Stimulated activated CD4-positive, alpha-beta T cell treated with anti-CD3 and anti-CD28 coated beads, Interleukin-1b, Interleukin-23, amount 100 ng/mL, for 4 hours (primary cell): ENCODE measurements at regions not wholly inside any gene's neighbourhood (a gene's known extent, or its start where the extent isn't known, plus 50 kb on each side); places are given as distances from the start of the nearest gene placed in this dataset.
"Not testable (repeated sequence)": the region's sequence is repeated elsewhere in the genome, so short reads cannot be mapped to it uniquely, and the experiment has no call there.

Experiments used
- DNase-seq, 2 donors: peaks; one replicate each; pipeline ENCODE4 v3.0.0-alpha.2; 2020; ENCODE audit warnings: low read depth in 2 of 2

DNA sequence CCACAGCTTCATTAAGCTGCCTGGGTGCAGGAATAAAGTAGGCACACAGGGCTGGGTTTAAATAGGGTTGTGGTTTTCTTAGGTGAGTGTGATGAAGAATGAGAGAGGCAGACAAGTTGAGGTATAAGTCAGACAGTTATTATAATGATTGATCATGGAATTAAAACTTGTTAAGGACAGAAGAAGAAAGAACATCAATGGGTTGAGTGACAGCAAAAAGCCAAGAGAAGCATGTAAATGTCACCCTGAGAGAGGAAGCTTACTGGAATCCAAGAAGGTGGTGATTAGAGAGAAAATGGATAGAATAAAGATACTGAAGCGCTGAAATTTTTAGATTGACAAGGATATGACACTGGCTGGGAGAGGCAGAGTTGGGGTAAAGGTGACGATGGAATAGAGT, 325.2 kb upstream of the SLITRK1 start:
- DNase-seq: no peak

- no peak for DNase-seq
These were observed 318.7 kb upstream of the SLITRK1 start for GRCh38 chr13:84200971-84201370.

- no peak for DNase-seq
These were observed 309.9 kb upstream of the SLITRK1 start for GRCh38 chr13:84192125-84192524.

DNA sequence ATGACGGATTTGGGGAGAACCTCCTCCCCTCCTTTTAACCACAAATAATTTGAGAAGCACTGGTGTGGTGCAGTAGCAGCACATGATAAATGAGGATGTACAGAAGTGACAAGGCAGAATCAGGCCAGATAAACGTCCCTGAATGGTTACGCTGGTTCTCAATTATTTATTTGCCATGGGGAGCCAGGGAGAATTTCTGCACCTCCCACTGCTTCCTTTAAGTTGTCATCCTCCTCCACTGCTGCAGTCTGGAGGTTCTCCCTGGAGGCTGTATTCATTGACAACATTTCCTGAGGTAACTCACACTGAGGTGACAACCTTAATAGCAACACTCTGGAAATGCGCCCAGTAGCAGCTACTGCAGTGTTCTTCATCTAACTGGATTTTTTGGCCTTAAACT, 308.9 kb upstream of the SLITRK1 start:
- DNase-seq: no peak

DNA sequence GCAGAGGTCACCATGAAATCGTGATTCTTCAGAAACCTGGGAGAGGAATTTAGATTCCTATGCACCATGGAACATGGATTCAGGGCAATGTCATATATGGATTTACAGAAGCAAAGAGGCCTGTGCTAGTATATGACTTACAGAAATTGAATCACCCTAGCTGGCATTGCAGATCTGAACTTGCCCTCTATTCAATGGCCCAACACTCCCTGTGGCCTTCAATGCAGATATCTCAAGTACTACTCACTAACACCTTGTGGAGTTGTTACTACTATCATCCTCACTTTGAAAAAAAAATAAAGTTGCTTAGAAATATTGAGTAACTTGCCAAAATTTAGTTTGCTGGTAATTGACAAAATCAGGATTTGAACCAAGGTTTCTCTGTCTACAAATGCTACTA, 305.4 kb upstream of the SLITRK1 start:
- DNase-seq: no peak

- no peak for DNase-seq
These were observed 257.4 kb upstream of the SLITRK1 start for GRCh38 chr13:84139561-84140158.

DNA sequence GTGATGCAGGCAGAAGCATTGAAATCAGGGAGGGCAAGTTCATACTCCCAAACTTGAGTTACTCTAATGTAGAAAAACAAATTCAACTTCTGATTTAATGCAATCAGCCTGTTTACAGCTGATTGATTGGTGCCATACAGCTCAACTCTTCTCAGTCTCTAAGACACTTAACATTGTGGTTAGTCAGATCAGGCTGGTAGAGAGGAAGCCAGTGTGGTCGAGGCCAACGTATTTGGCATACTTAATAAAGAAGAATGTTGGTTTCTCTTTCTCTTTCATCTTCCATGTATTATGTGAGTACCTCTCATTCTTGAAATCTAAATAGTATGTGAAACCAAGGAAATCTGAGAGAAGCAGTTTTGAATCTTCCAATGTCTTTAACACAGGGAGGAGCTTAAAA, 255.0 kb upstream of the SLITRK1 start:
- peak in 1 of 2 donors; percentile 9 for DNase-seq

DNA sequence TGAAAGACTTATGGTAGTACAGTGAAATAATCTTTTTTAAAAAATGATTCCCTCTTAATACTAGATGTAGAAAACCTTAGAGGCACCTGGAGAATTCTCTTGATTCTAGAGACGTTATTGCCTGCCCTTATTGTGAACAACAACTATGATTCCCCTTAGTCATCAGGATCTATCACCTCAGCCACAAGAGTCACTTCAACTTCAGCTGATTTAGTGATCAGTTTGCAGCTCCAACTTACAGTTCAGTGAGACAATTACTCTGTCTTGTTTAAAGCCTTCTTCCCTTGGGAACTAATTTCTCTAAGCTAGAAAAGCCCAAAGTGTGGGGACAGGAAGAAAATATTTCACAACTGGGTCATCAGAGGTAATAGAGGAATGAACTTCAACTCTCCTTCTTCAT, 254.3 kb upstream of the SLITRK1 start:
- DNase-seq: no peak

- no peak for DNase-seq
These were observed 250.2 kb upstream of the SLITRK1 start for GRCh38 chr13:84132491-84132890.

- no peak for DNase-seq
These were observed 249.0 kb upstream of the SLITRK1 start for GRCh38 chr13:84131249-84131648.

- DNase-seq: no peak
These were observed 248.3 kb upstream of the SLITRK1 start for GRCh38 chr13:84130495-84131114.

GRCh38 chr13:84129966-84130365, 247.7 kb upstream of the SLITRK1 start:
- DNase-seq: no peak

DNA sequence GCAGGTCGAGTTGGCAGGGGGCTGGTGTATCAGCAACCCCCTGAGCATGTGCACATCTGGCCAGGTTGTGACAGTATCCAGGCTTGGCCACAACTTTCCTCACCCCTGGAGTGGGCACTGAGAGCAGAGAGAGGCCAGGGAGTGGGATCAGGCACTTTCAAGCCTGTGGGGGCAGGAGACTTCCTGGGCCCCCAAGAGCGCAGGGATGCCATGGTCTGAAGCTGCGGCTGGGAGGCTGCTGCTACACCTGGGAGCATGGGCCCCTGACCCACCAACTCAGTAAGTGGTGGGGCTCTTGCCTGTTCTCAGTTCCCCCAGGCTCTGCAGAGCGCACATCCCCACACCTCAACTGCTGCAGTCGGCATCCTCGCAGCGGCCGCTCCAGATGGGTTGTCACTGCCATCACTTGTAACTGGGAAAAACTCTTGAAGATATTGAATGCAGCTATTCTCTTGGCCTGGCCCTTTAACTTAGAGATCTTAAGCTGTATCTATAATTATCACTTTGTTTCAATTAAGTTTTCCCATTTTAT, 245.4 kb upstream of the SLITRK1 start:
- DNase-seq: no peak

- DNase-seq: no peak
These were observed 244.4 kb upstream of the SLITRK1 start for GRCh38 chr13:84126671-84127171.

DNA sequence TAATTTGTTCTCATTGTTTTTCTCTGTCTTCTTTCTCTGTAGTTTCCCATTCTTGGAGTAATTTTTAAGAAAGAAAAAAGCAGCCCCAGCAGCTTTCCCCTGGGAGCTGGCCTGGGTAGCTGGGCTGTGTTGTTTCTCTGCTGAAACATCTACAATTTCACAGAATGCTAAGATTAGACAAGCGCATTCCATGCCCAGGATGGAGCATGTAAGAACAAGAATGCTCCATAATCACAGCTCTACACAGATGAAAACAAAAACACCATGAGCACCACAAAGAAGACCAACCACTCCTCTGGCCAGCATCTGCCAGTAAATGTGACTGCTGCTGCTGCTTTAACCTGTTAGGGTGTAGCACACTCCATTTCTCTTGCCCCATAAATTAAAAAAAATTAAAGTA, 239.2 kb upstream of the SLITRK1 start:
- DNase-seq: no peak

DNA sequence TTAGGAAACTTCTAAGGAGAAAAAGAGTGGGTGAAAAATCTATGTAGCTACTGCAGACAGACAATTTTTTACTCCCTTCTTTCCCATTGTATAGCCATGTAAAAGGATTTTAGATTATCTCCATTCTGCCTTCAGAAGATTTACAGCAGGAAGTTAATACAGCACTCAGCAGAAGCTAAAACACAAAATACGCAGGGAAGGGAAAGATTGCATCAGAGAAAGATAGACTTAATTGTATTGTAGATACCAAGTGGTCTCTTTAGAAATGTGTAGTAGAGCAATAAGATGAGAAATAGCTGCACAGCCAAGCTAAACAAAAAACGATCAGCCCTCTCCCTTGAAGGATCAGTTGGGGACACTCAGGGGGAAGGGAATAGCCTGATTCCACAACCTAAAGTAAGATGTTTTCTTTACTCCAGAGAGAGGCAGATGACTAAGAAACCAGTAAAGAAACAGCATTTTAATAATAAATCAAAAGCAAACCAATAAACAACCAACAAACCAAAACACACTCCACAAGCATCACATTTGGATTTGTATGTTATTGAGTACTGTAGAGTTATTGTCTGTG, 236.7 kb upstream of the SLITRK1 start:
- DNase-seq: no peak

DNA sequence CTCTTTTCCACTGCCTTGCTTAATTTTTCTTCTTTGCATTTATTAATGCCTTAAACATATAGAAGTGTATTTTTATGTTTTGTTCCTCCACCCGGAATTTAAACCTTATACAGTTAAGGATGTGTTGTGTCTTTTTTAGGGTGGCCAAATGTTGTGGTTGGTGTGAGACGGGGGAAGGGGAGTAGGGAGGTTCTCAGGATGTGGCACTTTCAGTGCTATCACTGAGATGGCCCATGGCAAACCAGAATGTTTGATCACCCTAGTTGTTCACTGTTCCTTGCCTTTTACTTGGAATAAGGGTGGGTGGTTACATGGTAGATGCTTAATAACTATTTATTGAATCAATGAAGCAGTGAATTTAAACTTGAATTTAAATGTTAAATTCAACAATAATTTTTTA, 216.0 kb upstream of the SLITRK1 start:
- no peak for DNase-seq

DNA sequence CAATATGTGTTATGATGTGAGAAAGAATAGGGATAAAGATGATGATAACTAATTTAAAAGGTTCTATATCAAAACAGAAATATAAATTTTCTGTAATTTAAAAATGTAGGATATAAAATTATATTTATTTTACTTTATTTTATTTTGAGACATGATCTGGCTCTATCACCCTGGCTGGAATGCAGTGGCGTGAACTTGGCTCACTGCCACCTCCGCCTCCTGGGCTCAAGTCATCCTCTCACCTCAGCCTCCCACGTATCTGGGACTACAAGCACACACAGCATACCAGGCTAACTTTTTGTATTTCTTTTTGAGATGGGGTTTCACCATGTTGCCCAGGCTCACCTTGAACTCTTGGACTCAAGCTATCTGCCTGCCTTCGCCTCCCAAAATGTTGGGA, 214.9 kb upstream of the SLITRK1 start:
- no peak for DNase-seq

DNA sequence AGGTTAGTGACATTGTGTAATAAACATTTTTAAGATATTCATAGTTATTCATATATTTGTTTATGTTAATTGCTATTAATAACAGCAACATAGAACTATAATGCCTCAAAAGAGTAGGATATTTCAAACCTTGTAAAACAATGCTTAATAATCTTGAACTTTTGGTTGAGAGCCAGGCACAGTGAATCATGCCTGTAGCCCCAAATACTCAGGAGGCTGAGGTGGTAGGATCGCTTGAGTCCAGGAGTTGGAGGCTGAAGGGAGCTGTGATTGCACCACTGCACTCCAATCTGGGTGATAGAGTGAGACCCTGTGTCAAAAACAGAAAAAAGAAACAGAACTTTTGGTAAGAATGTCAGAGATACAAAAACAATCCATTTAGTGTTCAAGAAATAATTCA, 213.9 kb upstream of the SLITRK1 start:
- no peak for DNase-seq

DNA sequence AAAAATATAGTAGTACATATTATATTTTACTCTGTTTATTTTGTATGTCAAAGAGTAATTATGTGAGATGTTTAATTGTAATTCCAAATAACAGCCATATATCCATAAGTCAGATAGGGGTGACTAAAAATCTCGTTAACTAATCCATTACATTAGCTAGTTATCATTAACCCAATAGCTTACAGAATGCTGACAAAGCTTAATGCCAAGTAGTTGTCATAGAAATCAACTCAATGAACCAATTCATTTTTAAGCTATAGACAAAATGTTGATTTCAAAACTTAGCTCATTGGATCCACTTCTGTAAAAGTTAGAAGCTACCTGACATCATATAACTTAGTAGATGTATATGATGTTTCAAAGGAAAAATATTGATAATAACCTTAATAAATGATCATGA, 206.7 kb upstream of the SLITRK1 start:
- no peak for DNase-seq

DNA sequence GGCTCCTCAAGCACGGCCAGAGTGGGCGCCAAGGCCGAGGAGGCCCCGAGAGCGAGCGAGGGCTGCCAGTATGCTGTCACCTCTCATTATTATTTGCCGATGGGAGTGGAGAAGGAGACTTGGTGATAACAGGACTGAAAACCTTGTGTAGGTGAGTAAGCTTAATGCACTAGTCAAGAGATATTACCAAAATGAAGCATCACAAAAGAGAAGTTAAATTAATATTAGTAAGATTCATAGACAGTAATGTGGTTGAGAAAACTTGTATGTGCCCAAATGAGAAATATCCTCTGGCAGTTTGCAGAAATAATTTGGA, 204.5 kb upstream of the SLITRK1 start:
- no peak for DNase-seq

- not testable (repeated sequence) for DNase-seq
These were observed 204.0 kb upstream of the SLITRK1 start for GRCh38 chr13:84086098-84086846.

DNA sequence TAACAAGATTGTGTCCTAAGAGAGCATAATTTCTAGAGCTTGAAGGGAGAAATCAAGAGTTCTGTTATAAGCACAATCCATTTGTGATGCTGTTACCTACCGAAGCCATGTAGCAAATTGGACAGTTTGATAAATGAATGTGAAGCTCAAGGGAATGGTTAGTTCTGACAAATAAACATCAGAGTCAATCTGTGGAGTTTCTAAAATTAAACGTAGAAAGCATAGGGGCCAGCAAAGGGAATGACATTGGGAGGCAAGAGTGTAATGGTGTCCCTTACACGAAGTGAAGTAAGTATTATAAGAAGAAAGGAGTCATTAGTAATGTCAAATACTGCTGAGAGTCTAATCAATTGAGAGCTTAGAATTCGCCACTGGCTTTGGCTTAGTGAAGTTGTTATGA, 200.2 kb upstream of the SLITRK1 start:
- DNase-seq: no peak
